ENCODE measurements at regions not wholly inside any gene's neighbourhood (a gene's known extent, or its start where the extent isn't known, plus 50 kb on each side); places are given as distances from the start of the nearest gene placed in this dataset.

GRCh38 chr2:55761024-55761423 is 67.4 kb upstream of the PNPT1 start:
- TF ChIP-seq CTCF (conservative IDR thresholded peaks at IDR 0.05; ENCODE audit: low read depth, low read length) (no peak), MAFK (IDR thresholded peaks at IDR 0.05; ENCODE audit: low read depth, low read length) (no peak)

Data from IMR-90 (cell line).